Endothelial cell of umbilical vein (primary cell): ENCODE measurements at regions not wholly inside any gene's neighbourhood (a gene's known extent, or its start where the extent isn't known, plus 50 kb on each side); places are given as distances from the start of the nearest gene placed in this dataset.

Experiments
- CTCF ChIP-seq, 2 donors: IDR thresholded peaks; 1 replicate in 1 of 2; 2 replicates in 1 of 2; pipeline ENCODE4 v1.5.1; 2011; ENCODE audit warnings: low read length in 2 of 2, mild to moderate bottlenecking in 2 of 2, moderate library complexity in 2 of 2, control low read depth in 1 of 2, inconsistent platforms in 1 of 2, low read depth in 1 of 2; ENCODE audit not compliant: insufficient read depth in 1 of 2; ENCODE audit errors: extremely low read depth in 1 of 2
- EZH2 ChIP-seq: IDR thresholded peaks from 2 replicates; pipeline ENCODE4 v1.6.1; 2012; ENCODE audit warnings: borderline replicate concordance, low read depth, mild to moderate bottlenecking, moderate library complexity, low read length, inconsistent platforms; ENCODE audit not compliant: severe bottlenecking

- TF ChIP-seq EZH2 = no peak
- no peak for TF ChIP-seq CTCF (IDR thresholded peaks at IDR 0.05; ENCODE audit: extremely low read depth in 1 of 2, insufficient read depth in 1 of 2, low read depth in 1 of 2, low read length in 2 of 2)
Observed at GRCh38 chr12:94074216-94074979, 74.0 kb upstream of the PLXNC1 start.
